HL-60 (cell line): ENCODE measurements at regions not wholly inside any gene's neighbourhood (a gene's known extent, or its start where the extent isn't known, plus 50 kb on each side); places are given as distances from the start of the nearest gene placed in this dataset.

ENCODE experiments used
- CTCF ChIP-seq: IDR thresholded peaks from one replicate; pipeline ENCODE4 v1.5.1; 2011; ENCODE audit warnings: low read length, control low read depth, inconsistent platforms; ENCODE audit not compliant: insufficient read depth
- GABPA ChIP-seq: IDR thresholded peaks from 2 replicates; pipeline ENCODE4 v1.6.1; 2012; ENCODE audit warnings: low read depth
- POLR2AphosphoS5 ChIP-seq: IDR thresholded peaks from 2 replicates; pipeline ENCODE4 v1.6.1; 2012; ENCODE audit warnings: low read depth
- REST ChIP-seq: IDR thresholded peaks from 2 replicates; pipeline ENCODE4 v1.6.1; 2012; ENCODE audit warnings: low read depth; ENCODE audit not compliant: insufficient replicate concordance
- SPI1 ChIP-seq: IDR thresholded peaks from 2 replicates; pipeline ENCODE4 v1.6.1; 2012; ENCODE audit warnings: low read depth, mild to moderate bottlenecking, borderline replicate concordance

GRCh38 chr5:163362840-163363371 is 74.5 kb upstream of the CCNG1 start:
- no peak for TF ChIP-seq CTCF
- no peak for TF ChIP-seq POLR2AphosphoS5
- TF ChIP-seq REST: no peak
- no peak for TF ChIP-seq GABPA
- no peak for TF ChIP-seq SPI1
